ENCODE measurements at regions not wholly inside any gene's neighbourhood (a gene's known extent, or its start where the extent isn't known, plus 50 kb on each side); places are given as distances from the start of the nearest gene placed in this dataset.

- Histone ChIP-seq H3K79me2 (ENCODE audit: control insufficient read depth, insufficient read depth, low read length) (no peaks in the 10 kb centered on the region), H3K4me1 (replicated peaks in 1 of 2; ENCODE audit: control insufficient read depth in 2 of 2, insufficient read depth in 2 of 2, low read length in 2 of 2) (no peaks in the 10 kb centered on the region), H2AFZ (ENCODE audit: low read depth, low read length) (no peak overlapping the region), H3K9me3 (replicated peaks; ENCODE audit: control insufficient read depth, insufficient read depth, low read depth, low read length) (no peaks in the 10 kb centered on the region), H3K36me3 (ENCODE audit: control insufficient read depth, insufficient read depth, low read length) (no peaks in the 10 kb centered on the region), H3K27ac (ENCODE audit: extremely low read depth, low read depth, low read length) (no peak overlapping the region), H3K9ac (ENCODE audit: insufficient read depth in 1 of 2, low read depth in 2 of 2, low read length in 2 of 2) (no peak overlapping the region), H3K4me2 (ENCODE audit: insufficient read depth, low read length) (no peak overlapping the region), H4K20me1 (replicated peaks; ENCODE audit: control insufficient read depth, insufficient read depth, low read length) (no peaks in the 10 kb centered on the region), H3K9me1 (ENCODE audit: control insufficient read depth, insufficient read depth, low read length) (no peaks in the 10 kb centered on the region), H3K27me3 (ENCODE audit: control insufficient read depth in 2 of 2, insufficient read depth in 2 of 2, low read length in 2 of 2) (no peaks in the 10 kb centered on the region), H3K4me3 (no peak overlapping the region)
- TF ChIP-seq DDX20 (tag; IDR thresholded peaks at IDR 0.05; ENCODE audit: low read depth) (no peak), POLR2H (tag; IDR thresholded peaks at IDR 0.05; ENCODE audit: low read depth) (no peak), ZC3H8 (IDR thresholded peaks at IDR 0.05) (no peak), RAD21 (CRISPR knock-in tag; conservative IDR thresholded peaks at IDR 0.05 in 1 of 2, IDR thresholded peaks at IDR 0.05 in 1 of 2) (no peak), HSF4 (CRISPR knock-in tag; IDR thresholded peaks at IDR 0.05; ENCODE audit: borderline replicate concordance) (no peak), TRIM28 (IDR thresholded peaks at IDR 0.05) (no peak)
- BruUV-seq (replicated peaks) = no TSS peak
- ChIA-PET CTCF (ENCODE audit: low intra/inter-chr PET ratio) (no interaction called here), POLR2A (interaction anchor here (1.0 kb wide), 1 partner anchor 15 kb away, joined by 4 read pairs; no protein-coding TSS in a partner anchor)
- 63% methylated on average over 6 of the region's 6 CpGs for WGBS (ENCODE audit: insufficient coverage, low coverage, missing lambda C conversion rate)
- in situ Hi-C loops (cut with MboI) = no loop called here
- no peak for DNase-seq (ENCODE audit: extremely low read depth in 1 of 4, low spot score in 3 of 4)
- intact Hi-C loops (cut with micrococcal nuclease) = no loop called here
- no peak for ATAC-seq
- FAIRE-seq = no peak
Measured at GRCh38 chr21:29450058-29450457, 151.3 kb downstream of the BACH1 start.

- no peaks in the 10 kb centered on the region for H3K9me1 ChIP-seq (ENCODE audit: control insufficient read depth, insufficient read depth, low read length)
- in situ Hi-C loops (cut with MboI) = no loop called here
- no peaks in the 10 kb centered on the region for H3K9me3 ChIP-seq (replicated peaks; ENCODE audit: control insufficient read depth, insufficient read depth, low read depth, low read length)
- CTCF ChIA-PET (ENCODE audit: low intra/inter-chr PET ratio) = no interaction called here
- H3K79me2 ChIP-seq (ENCODE audit: control insufficient read depth, insufficient read depth, low read length) = no peaks in the 10 kb centered on the region
- no peaks in the 10 kb centered on the region for H3K27me3 ChIP-seq (ENCODE audit: control insufficient read depth in 2 of 2, insufficient read depth in 2 of 2, low read length in 2 of 2)
- H3K36me3 ChIP-seq (ENCODE audit: control insufficient read depth, insufficient read depth, low read length) = no peaks in the 10 kb centered on the region
- no peak overlapping the region for H3K4me3 ChIP-seq
- H3K4me2 ChIP-seq (ENCODE audit: insufficient read depth, low read length) = no peak overlapping the region
- no peaks in the 10 kb centered on the region for H4K20me1 ChIP-seq (replicated peaks; ENCODE audit: control insufficient read depth, insufficient read depth, low read length)
- no peaks in the 10 kb centered on the region for H3K4me1 ChIP-seq (replicated peaks in 1 of 2; ENCODE audit: control insufficient read depth in 2 of 2, insufficient read depth in 2 of 2, low read length in 2 of 2)
- ATAC-seq (no peak), FAIRE-seq (no peak), DNase-seq (ENCODE audit: extremely low read depth in 1 of 4, low spot score in 3 of 4) (no peak)
- no peak overlapping the region for H3K9ac ChIP-seq (ENCODE audit: insufficient read depth in 1 of 2, low read depth in 2 of 2, low read length in 2 of 2)
- no TSS peak for BruUV-seq (replicated peaks)
- TF ChIP-seq U2AF2 (optimal IDR thresholded peaks at IDR 0.05; ENCODE audit: low read depth, low read length) (no peak), SAFB (IDR thresholded peaks at IDR 0.05; ENCODE audit: borderline replicate concordance, low read depth, low read length) (no peak), BCLAF1 (IDR thresholded peaks at IDR 0.05; ENCODE audit: borderline replicate concordance in 1 of 2, control insufficient read depth in 1 of 2, low read depth in 2 of 2, low read length in 1 of 2) (no peak)
- WGBS (ENCODE audit: insufficient coverage, low coverage, missing lambda C conversion rate) = 32% methylated on average over 3 of the region's 3 CpGs
- intact Hi-C loops (cut with micrococcal nuclease) = no loop called here
- H2AFZ ChIP-seq (ENCODE audit: low read depth, low read length) = no peak overlapping the region
- POLR2A ChIA-PET = no interaction called here
- H3K27ac ChIP-seq (ENCODE audit: extremely low read depth, low read depth, low read length) = no peak overlapping the region
Measured at GRCh38 chr21:29453511-29453910, 154.8 kb downstream of the BACH1 start.
